Urinary bladder (tissue), 3 donors: ENCODE measurements at regions not wholly inside any gene's neighbourhood (a gene's known extent, or its start where the extent isn't known, plus 50 kb on each side); places are given as distances from the start of the nearest gene placed in this dataset.
"Not testable (repeated sequence)": the region's sequence is repeated elsewhere in the genome, so short reads cannot be mapped to it uniquely, and the experiment has no call there.

Experiments
- DNase-seq: peaks from one replicate; pipeline ENCODE4 v3.0.0-alpha.2; 2015; ENCODE audit errors: extremely low spot score
- H3K27ac ChIP-seq: one replicate; pipeline ENCODE4 v1.5.1; 2013; ENCODE audit warnings: low read depth, mild to moderate bottlenecking, moderate library complexity
- H3K36me3 ChIP-seq: one replicate; pipeline ENCODE4 v1.6.1; 2013; ENCODE audit warnings: mild to moderate bottlenecking, moderate library complexity; ENCODE audit not compliant: insufficient read depth
- H3K4me1 ChIP-seq: one replicate; pipeline ENCODE4 v1.6.1; 2013; ENCODE audit warnings: mild to moderate bottlenecking, moderate library complexity; ENCODE audit not compliant: insufficient read depth
- H3K4me3 ChIP-seq: one replicate; pipeline ENCODE4 v1.5.1; 2013; ENCODE audit warnings: low read depth, low read length
- WGBS: extraction: QIAGEN DNeasy Blood & Tissue Kit; methylation state at CpG from one replicate; pipeline ENCODE4 v1.1.7; 2013; 5-methylcytosine and 5-hydroxymethylcytosine counted together
- donor health status: healthy with polysubstance abuse.
- donor health status: healthy.

- H3K4me3 ChIP-seq, H3K4me1 ChIP-seq, DNase-seq, H3K27ac ChIP-seq, H3K36me3 ChIP-seq: not testable (repeated sequence)
- WGBS, result 88% methylated on average over 4 of the region's 4 CpGs
Measured at GRCh38 chr6:67426686-67427085, 1208.4 kb upstream of the ADGRB3 start.

GRCh38 chr6:67412035-67412434, 1223.0 kb upstream of the ADGRB3 start:
- Histone ChIP-seq H3K27ac (no peak overlapping the region), H3K4me1 (no peaks in the 10 kb centered on the region), H3K36me3 (no peaks in the 10 kb centered on the region), H3K4me3 (no peak overlapping the region)
- no peak for DNase-seq
- 87% methylated on average over 3 of the region's 3 CpGs for WGBS

GRCh38 chr6:67411036-67411435, 1224.0 kb upstream of the ADGRB3 start:
- no peaks in the 10 kb centered on the region for H3K36me3 ChIP-seq
- H3K4me1 ChIP-seq, result no peaks in the 10 kb centered on the region
- 46% methylated on average over 1 of the region's 1 CpG for WGBS
- H3K4me3 ChIP-seq, result no peak overlapping the region
- H3K27ac ChIP-seq, result no peak overlapping the region
- no peak for DNase-seq

DNA sequence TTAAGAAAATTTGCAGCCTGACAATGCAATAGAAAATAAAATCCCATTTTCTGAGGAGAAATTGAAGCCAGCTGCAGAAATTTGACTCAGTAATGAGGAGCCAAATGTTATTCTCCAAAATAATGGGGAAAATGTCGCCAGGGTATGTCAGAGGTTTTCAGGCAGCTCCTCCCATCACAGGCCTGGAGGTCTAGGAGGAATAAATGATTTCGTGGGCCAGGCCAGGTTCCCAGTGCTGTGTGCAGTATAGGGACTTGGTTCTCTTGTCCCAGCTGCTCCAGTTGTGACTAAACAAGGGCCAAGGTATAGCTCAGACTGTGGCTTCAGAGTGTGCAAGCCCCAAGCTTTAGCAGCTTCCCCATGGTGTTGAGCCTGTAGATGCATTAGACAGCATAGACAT, 1240.8 kb upstream of the ADGRB3 start:
- no peak overlapping the region for H3K4me3 ChIP-seq
- DNase-seq, result no peak
- H3K4me1 ChIP-seq, result no peaks in the 10 kb centered on the region
- H3K27ac ChIP-seq, result no peak overlapping the region
- WGBS, result 63% methylated on average over 2 of the region's 2 CpGs
- no peaks in the 10 kb centered on the region for H3K36me3 ChIP-seq

GRCh38 chr6:67393356-67393755, 1241.7 kb upstream of the ADGRB3 start:
- no peak overlapping the region for H3K27ac ChIP-seq
- H3K4me3 ChIP-seq, result no peak overlapping the region
- 94% methylated on average over 1 of the region's 1 CpG for WGBS
- no peaks in the 10 kb centered on the region for H3K4me1 ChIP-seq
- no peaks in the 10 kb centered on the region for H3K36me3 ChIP-seq
- DNase-seq, result no peak

GRCh38 chr6:67391955-67392354, 1243.1 kb upstream of the ADGRB3 start:
- H3K4me1 ChIP-seq, result no peaks in the 10 kb centered on the region
- no peak for DNase-seq
- no peaks in the 10 kb centered on the region for H3K36me3 ChIP-seq
- no peak overlapping the region for H3K4me3 ChIP-seq
- no peak overlapping the region for H3K27ac ChIP-seq
- 57% methylated on average over 2 of the region's 2 CpGs for WGBS

GRCh38 chr6:67369679-67370078, 1265.4 kb upstream of the ADGRB3 start:
- H3K36me3 ChIP-seq, result no peaks in the 10 kb centered on the region
- H3K27ac ChIP-seq, result no peak overlapping the region
- 29% methylated on average over 1 of the region's 1 CpG for WGBS
- H3K4me3 ChIP-seq, result no peak overlapping the region
- H3K4me1 ChIP-seq, result no peaks in the 10 kb centered on the region
- DNase-seq, result no peak

- no peaks in the 10 kb centered on the region for H3K36me3 ChIP-seq
- H3K4me3 ChIP-seq, result no peak overlapping the region
- WGBS, result 93% methylated on average over 5 of the region's 5 CpGs
- H3K27ac ChIP-seq, result no peak overlapping the region
- no peaks in the 10 kb centered on the region for H3K4me1 ChIP-seq
- DNase-seq, result no peak
Measured at GRCh38 chr6:67362976-67363375, 1272.1 kb upstream of the ADGRB3 start.

DNA sequence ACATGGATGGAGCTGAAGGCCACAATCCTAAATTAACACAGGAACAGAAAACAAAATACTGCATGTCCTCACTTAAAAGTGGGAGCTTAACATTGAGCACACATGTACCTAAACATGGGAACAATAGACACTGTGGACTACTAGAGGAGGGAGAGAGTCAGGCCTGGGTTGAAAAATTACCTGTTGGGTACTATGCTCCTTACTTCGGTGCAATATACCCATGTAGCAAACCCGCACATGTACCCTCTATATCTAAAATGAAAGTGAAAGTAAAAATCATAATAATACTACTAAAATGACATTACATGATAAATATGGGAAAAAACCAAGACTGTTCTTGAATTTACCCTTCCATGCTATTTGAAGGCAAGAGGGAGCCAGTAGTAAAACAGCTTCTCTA, 1273.8 kb upstream of the ADGRB3 start:
- DNase-seq, result no peak
- Histone ChIP-seq H3K36me3 (no peaks in the 10 kb centered on the region), H3K4me3 (no peak overlapping the region), H3K27ac (no peak overlapping the region), H3K4me1 (no peaks in the 10 kb centered on the region)
- WGBS, result 96% methylated on average over 2 of the region's 2 CpGs

GRCh38 chr6:67358241-67358640, 1276.8 kb upstream of the ADGRB3 start:
- no peaks in the 10 kb centered on the region for H3K36me3 ChIP-seq
- no peak overlapping the region for H3K4me3 ChIP-seq
- H3K4me1 ChIP-seq, result no peaks in the 10 kb centered on the region
- 30% methylated on average over 3 of the region's 3 CpGs for WGBS
- DNase-seq, result peak; percentile 43
- no peak overlapping the region for H3K27ac ChIP-seq

DNA sequence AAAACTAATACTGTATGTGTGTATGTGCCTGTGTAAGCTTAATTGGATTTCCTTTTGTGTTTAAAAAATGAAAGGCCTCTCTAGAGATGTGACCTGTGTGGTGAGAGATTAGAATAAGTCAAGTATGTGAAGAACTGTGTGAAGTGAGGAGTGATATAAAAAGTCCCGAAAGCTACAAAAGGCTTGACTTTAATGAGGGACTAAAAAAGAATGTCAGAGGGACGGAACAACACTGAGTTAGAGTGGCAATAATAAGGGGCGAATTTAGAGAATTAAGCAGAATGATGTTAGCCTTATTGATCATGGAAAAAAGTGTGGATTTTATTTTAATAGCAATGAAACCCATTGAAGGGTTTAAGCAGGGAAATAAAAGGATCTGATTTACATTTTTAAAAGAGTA, 1281.2 kb upstream of the ADGRB3 start:
- no peak overlapping the region for H3K27ac ChIP-seq
- no peaks in the 10 kb centered on the region for H3K36me3 ChIP-seq
- H3K4me3 ChIP-seq, result no peak overlapping the region
- DNase-seq, result no peak
- no peaks in the 10 kb centered on the region for H3K4me1 ChIP-seq
- 68% methylated on average over 3 of the region's 3 CpGs for WGBS

GRCh38 chr6:67352717-67353116, 1282.4 kb upstream of the ADGRB3 start:
- Histone ChIP-seq H3K4me1 (no peaks in the 10 kb centered on the region), H3K4me3 (no peak overlapping the region), H3K36me3 (no peaks in the 10 kb centered on the region), H3K27ac (no peak overlapping the region)
- DNase-seq, result no peak
- WGBS, result 86% methylated on average over 10 of the region's 10 CpGs

DNA sequence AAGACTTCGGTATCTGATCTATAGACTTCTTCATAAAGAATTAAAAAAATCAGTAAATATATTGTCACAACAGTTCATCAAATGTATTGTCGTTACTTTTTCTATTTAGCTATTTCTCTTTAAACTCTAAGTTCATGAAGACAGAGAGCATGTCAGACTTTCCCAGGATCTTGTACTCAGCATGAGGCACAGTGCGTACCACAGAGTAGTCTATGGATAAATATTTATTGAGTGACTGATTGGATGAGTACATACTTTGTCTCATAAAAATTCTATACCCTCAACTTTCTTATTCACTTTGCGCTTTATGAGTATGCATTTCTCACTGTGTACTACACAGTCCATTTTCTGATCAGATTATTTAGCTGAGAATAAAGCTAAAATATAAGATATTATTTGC, 1284.4 kb upstream of the ADGRB3 start:
- Histone ChIP-seq H3K27ac (no peak overlapping the region), H3K4me3 (no peak overlapping the region), H3K36me3 (no peaks in the 10 kb centered on the region), H3K4me1 (no peaks in the 10 kb centered on the region)
- DNase-seq, result no peak
- whole genome bisulfite sequencing, result 88% methylated on average over 4 of the region's 4 CpGs

GRCh38 chr6:67345946-67346345, 1289.1 kb upstream of the ADGRB3 start:
- Histone ChIP-seq H3K27ac (no peak overlapping the region), H3K4me1 (no peaks in the 10 kb centered on the region), H3K36me3 (no peaks in the 10 kb centered on the region), H3K4me3 (no peak overlapping the region)
- DNase-seq, result no peak
- WGBS, result 93% methylated on average over 7 of the region's 7 CpGs

DNA sequence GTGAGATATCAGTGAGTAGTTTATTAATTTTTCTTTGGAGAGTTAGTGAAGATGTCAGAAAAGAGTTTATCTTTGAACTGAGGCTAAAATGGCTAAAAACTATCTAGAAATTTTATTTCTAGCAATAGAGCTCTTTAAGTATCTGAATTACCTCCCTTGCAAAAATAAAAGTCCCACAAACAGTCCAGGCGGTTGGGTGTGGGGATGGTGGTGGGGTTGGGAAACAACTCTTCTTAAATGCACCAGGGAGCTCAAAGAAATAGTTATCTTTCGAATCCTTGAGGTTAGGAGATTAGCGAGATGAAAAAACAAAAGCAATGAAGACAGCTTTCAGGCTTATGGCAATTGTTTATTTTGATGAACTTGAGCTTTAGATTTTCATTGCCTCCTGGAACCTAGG, 1299.1 kb upstream of the ADGRB3 start:
- Histone ChIP-seq H3K4me1 (no peaks in the 10 kb centered on the region), H3K27ac (no peak overlapping the region), H3K36me3 (no peaks in the 10 kb centered on the region), H3K4me3 (no peak overlapping the region)
- DNase-seq, result no peak
- 69% methylated on average over 3 of the region's 3 CpGs for WGBS
